SW 1271 (cell line): ENCODE measurements at regions not wholly inside any gene's neighbourhood (a gene's known extent, or its start where the extent isn't known, plus 50 kb on each side); places are given as distances from the start of the nearest gene placed in this dataset.

Source experiments
- DNase-seq, 2 experiments: peaks; one replicate each; lab custom pipeline; 2025; lab: John Stamatoyannopoulos, UW

- no peak for DNase-seq
Observed at GRCh38 chr2:81942876-81943275, 1638.3 kb upstream of the LRRTM1 start.

- no peak for DNase-seq
Observed at GRCh38 chr2:81942136-81942680, 1637.7 kb upstream of the LRRTM1 start.

- DNase-seq: no peak
Observed at GRCh38 chr2:81940266-81940955, 1635.9 kb upstream of the LRRTM1 start.

GRCh38 chr2:81937944-81938343 lies 1633.4 kb upstream of the LRRTM1 start:
- DNase-seq: no peak

GRCh38 chr2:81903534-81903933 lies 1599.0 kb upstream of the LRRTM1 start:
- DNase-seq: no peak

GRCh38 chr2:81901017-81901416 lies 1596.5 kb upstream of the LRRTM1 start:
- peak in 1 of 2 experiments; percentile 33 for DNase-seq

- DNase-seq: no peak
Observed at GRCh38 chr2:81895620-81896250, 1591.2 kb upstream of the LRRTM1 start.

- peak in 1 of 2 experiments; percentile 37 for DNase-seq
Observed at GRCh38 chr2:81894451-81894990, 1590.0 kb upstream of the LRRTM1 start.

- no peak for DNase-seq
Observed at GRCh38 chr2:81876624-81877023, 1572.1 kb upstream of the LRRTM1 start.

GRCh38 chr2:81872006-81872405 lies 1567.5 kb upstream of the LRRTM1 start:
- DNase-seq: no peak

GRCh38 chr2:81870119-81870518 lies 1565.6 kb upstream of the LRRTM1 start:
- no peak for DNase-seq

GRCh38 chr2:81858998-81859397 lies 1554.4 kb upstream of the LRRTM1 start:
- no peak for DNase-seq

- peak in 1 of 2 experiments; percentile 28 for DNase-seq
Observed at GRCh38 chr2:81853341-81853740, 1548.8 kb upstream of the LRRTM1 start.

- no peak for DNase-seq
Observed at GRCh38 chr2:81852651-81853050, 1548.1 kb upstream of the LRRTM1 start.

- DNase-seq: no peak
Observed at GRCh38 chr2:81839780-81840179, 1535.2 kb upstream of the LRRTM1 start.

GRCh38 chr2:81835321-81836000 lies 1530.9 kb upstream of the LRRTM1 start:
- peak; percentile 42 to 89 for DNase-seq

GRCh38 chr2:81786811-81787210 lies 1482.3 kb upstream of the LRRTM1 start:
- DNase-seq: no peak

- DNase-seq: no peak
Observed at GRCh38 chr2:81767187-81767912, 1462.8 kb upstream of the LRRTM1 start.

GRCh38 chr2:81747481-81748070 lies 1443.0 kb upstream of the LRRTM1 start:
- no peak for DNase-seq

- no peak for DNase-seq
Observed at GRCh38 chr2:81739966-81740365, 1435.4 kb upstream of the LRRTM1 start.

GRCh38 chr2:81734981-81735380 lies 1430.4 kb upstream of the LRRTM1 start:
- DNase-seq: no peak

GRCh38 chr2:81714817-81715216 lies 1410.3 kb upstream of the LRRTM1 start:
- no peak for DNase-seq
